ENCODE measurements at regions not wholly inside any gene's neighbourhood (a gene's known extent, or its start where the extent isn't known, plus 50 kb on each side); places are given as distances from the start of the nearest gene placed in this dataset.

GRCh38 chr6:25086500-25087091 lies 150.8 kb upstream of the RIPOR2 start:
- no peak for DNase-seq (ENCODE audit: low read depth)
- H3K4me3 ChIP-seq (ENCODE audit: low read depth, low read length): no peak overlapping the region
- no peak for TF ChIP-seq CTCF (IDR thresholded peaks at IDR 0.05; ENCODE audit: low read depth, low read length, missing control alignments)

- no peak for DNase-seq (ENCODE audit: low read depth)
- no peak for TF ChIP-seq CTCF (IDR thresholded peaks at IDR 0.05; ENCODE audit: low read depth, low read length, missing control alignments)
- H3K4me3 ChIP-seq (ENCODE audit: low read depth, low read length): no peak overlapping the region
These were observed 152.8 kb upstream of the RIPOR2 start for GRCh38 chr6:25088513-25088912.

GRCh38 chr6:25089442-25089841 lies 153.7 kb upstream of the RIPOR2 start:
- no peak for DNase-seq (ENCODE audit: low read depth)
- H3K4me3 ChIP-seq (ENCODE audit: low read depth, low read length): no peak overlapping the region
- TF ChIP-seq CTCF (IDR thresholded peaks at IDR 0.05; ENCODE audit: low read depth, low read length, missing control alignments): no peak

GRCh38 chr6:25094726-25095125 lies 159.0 kb upstream of the RIPOR2 start:
- TF ChIP-seq CTCF (IDR thresholded peaks at IDR 0.05; ENCODE audit: low read depth, low read length, missing control alignments): no peak
- no peak overlapping the region for H3K4me3 ChIP-seq (ENCODE audit: low read depth, low read length)
- no peak for DNase-seq (ENCODE audit: low read depth)

- H3K4me3 ChIP-seq (ENCODE audit: low read depth, low read length): no peak overlapping the region
- TF ChIP-seq CTCF (IDR thresholded peaks at IDR 0.05; ENCODE audit: low read depth, low read length, missing control alignments): no peak
- DNase-seq (ENCODE audit: low read depth): no peak
These were observed 164.5 kb upstream of the RIPOR2 start for GRCh38 chr6:25100288-25100687.

- DNase-seq (ENCODE audit: low read depth): no peak
- TF ChIP-seq CTCF (IDR thresholded peaks at IDR 0.05; ENCODE audit: low read depth, low read length, missing control alignments): no peak
These were observed 167.8 kb upstream of the RIPOR2 start for GRCh38 chr6:25103603-25104002.

More at GRCh38 chr6:25103603-25104002, 167.8 kb upstream of the RIPOR2 start:
- H3K4me3 ChIP-seq (ENCODE audit: low read depth, low read length): no peak overlapping the region
